GM21825 (cell line): ENCODE measurements at regions not wholly inside any gene's neighbourhood (a gene's known extent, or its start where the extent isn't known, plus 50 kb on each side); places are given as distances from the start of the nearest gene placed in this dataset.
A peak's percentile ranks its signal among the peaks of the same experiment; 100 is the strongest.
"Not testable (repeated sequence)": the region's sequence is repeated elsewhere in the genome, so short reads cannot be mapped to it uniquely, and the experiment has no call there.

Experiments used
- ATAC-seq: cut with Tn5 transposase; IDR thresholded peaks from one replicate; pipeline ENCODE4 v1.9.1; 2021; ENCODE audit warnings: mild to moderate bottlenecking, moderate library complexity; ENCODE audit not compliant: unreplicated experiment

DNA sequence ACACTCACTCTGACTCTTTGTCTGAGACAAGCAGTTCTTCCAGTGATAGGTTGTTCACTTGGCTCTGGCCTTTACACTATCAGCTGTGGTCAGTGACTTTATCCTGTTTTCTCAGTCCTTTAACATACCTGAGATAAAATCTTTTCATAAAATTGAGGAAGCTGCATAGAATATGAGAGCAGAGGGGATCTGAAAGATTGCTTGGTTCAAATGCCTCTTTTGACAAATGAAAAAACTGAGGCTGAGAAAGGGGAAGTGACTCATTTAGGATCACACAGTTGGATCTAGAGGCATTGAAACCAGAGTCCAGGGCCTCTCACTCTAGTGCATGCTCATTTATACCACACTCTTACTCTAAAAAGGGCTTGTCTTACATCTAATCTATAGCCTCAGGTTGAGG lies 277.0 kb upstream of the TBX18 start:
- ATAC-seq: no peak

DNA sequence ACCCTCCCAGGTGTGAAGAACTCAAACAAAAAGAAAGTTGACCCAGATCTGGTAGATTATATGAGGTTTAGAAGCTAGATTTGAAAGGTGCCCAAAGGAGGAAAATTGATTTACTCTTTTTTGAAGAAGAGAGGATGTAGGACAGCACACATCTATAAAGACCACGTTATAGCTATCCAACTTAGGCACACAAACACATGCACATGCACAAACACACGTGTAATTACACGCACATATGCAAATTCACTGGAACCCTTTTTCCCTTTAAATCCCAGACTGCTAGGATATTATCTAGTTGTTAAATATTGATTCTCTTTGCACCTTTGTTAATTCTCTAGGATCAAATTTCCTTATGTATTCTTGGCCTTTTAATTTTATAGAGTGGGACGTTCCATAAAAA lies 272.8 kb upstream of the TBX18 start:
- ATAC-seq: no peak

GRCh38 chr6:85035766-85036165 lies 271.4 kb upstream of the TBX18 start:
- ATAC-seq: no peak

GRCh38 chr6:85033547-85033946 lies 269.1 kb upstream of the TBX18 start:
- no peak for ATAC-seq

- no peak for ATAC-seq
Measured at GRCh38 chr6:85026021-85026420, 261.6 kb upstream of the TBX18 start.

GRCh38 chr6:85023721-85024120 lies 259.3 kb upstream of the TBX18 start:
- ATAC-seq: no peak

- no peak for ATAC-seq
Measured at GRCh38 chr6:85017352-85017751, 253.0 kb upstream of the TBX18 start.

DNA sequence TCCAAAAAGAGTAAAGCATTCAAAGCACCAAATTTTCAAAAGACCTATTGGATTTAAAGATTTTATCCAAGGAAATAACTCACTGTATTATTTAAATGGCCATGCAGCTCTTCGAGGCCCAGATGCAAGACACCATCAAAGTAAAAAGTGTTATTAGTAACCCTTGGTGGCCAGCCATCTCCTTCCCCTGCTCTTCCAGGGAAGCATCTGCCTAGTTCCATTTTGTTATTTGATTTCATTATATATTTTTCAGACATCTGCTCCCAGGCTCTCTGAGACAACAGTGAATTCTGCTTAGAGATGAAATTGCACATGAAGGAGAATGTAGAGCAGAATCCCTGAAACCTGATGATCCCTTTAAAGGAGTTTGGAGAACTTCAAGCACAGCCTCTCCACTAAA lies 252.3 kb upstream of the TBX18 start:
- ATAC-seq: no peak

GRCh38 chr6:85015396-85015990 lies 251.1 kb upstream of the TBX18 start:
- ATAC-seq: peak; percentile 80

- no peak for ATAC-seq
Measured at GRCh38 chr6:85010865-85011264, 246.5 kb upstream of the TBX18 start.

GRCh38 chr6:85008296-85009009 lies 244.1 kb upstream of the TBX18 start:
- ATAC-seq: no peak

DNA sequence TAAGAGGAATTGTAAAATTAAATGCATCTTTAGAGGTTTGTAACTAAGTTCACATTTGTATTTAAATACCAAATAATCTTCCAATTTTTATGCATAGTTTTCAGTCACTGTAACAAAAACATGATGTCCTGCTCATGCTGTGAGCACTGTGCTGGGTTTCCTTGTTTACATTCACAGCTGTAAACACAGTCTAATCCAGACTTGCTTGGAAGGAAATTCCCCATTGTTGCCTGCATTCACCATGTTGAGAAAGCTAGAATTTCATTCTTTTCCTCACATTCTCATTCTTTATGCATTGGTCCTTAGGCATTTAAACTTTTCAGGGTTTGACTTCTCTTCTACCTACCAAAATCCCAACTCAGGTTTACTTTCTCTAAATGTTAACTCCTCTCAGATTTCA lies 242.0 kb upstream of the TBX18 start:
- ATAC-seq: no peak

- ATAC-seq: no peak
Measured at GRCh38 chr6:85005494-85005893, 241.1 kb upstream of the TBX18 start.

- no peak for ATAC-seq
Measured at GRCh38 chr6:85004361-85004995, 240.1 kb upstream of the TBX18 start.

GRCh38 chr6:85002847-85003246 lies 238.4 kb upstream of the TBX18 start:
- no peak for ATAC-seq

DNA sequence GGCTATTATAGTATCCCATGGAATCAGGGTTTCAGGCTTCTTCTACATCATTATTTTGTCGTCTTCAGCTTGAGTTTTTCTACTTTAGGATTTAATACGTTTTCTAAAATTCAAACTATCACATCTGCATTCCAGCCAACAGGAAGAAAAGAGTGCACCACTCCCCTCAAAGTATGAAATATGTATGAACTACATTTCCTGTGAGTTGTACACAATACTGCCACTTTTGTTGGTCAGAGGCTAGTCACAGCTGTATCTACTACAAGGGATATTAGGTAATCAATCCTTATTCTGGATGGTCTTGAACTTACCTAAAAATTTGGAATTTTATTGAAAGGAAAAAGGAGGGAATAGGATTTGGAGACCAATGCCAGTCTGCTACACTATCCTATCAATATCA lies 235.6 kb upstream of the TBX18 start:
- ATAC-seq: no peak

- ATAC-seq: no peak
Measured at GRCh38 chr6:84998223-84998622, 233.8 kb upstream of the TBX18 start.

- ATAC-seq: not testable (repeated sequence)
Measured at GRCh38 chr6:84988766-84989165, 224.4 kb upstream of the TBX18 start.

DNA sequence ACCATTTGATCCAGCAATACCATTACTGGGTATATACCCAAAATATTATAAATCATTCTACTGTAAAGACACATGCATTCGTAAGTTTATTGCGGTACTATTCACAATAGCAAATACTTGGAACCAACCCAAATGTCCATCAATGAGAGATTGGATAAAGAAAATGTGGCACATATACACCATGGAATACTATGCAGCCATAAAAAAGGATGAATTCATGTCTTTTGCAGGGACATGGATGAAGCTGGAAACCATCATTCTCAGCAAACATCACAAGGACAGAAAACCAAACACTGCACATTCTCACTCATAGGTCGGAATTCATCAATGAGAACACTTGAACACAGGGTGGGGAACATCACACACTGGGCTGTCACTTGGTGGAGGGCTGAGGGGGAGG lies 221.1 kb upstream of the TBX18 start:
- not testable (repeated sequence) for ATAC-seq

- no peak for ATAC-seq
Measured at GRCh38 chr6:84979541-84979940, 215.1 kb upstream of the TBX18 start.

GRCh38 chr6:84977363-84977705 lies 212.9 kb upstream of the TBX18 start:
- ATAC-seq: no peak

DNA sequence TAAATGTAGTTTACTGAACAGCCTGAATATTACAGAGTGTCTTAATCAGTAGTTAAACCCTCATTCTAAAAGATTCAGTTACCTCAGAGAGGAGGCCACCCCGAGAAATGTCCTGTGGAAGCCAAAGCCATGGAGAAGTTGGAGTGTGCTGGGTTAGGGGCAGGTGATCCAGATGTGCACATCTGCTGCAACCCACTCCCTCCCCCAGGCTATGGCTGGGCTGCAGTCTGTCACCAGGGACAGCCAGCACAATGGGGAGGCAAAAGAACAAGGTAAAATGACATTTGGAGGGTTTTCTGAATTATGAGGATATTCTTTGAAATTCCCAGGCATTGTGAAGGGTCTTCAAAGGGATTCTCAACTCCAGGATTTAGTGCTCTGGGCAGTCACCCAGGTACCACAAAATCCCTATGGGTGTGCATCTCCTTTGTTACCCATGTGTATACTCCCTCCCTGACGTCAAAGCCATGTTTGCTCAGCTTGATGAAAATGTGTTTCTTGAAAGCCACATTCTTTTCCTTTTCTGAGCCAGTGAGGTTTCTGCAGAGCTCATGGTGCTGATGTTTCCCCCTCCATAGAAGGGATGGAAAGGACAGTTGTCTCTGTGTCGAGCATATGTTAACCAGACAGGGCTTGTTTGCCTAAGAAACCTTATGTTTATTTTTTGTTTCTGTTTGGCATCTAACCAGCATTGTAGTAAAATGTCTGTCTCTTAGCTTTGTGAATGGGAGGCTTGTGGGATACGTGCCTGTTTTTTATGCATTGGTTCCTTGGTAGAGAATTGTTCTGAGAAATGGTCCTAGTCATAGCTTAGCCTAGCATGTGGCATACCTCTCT lies 212.3 kb upstream of the TBX18 start:
- no peak for ATAC-seq
